ENCODE measurements at regions not wholly inside any gene's neighbourhood (a gene's known extent, or its start where the extent isn't known, plus 50 kb on each side); places are given as distances from the start of the nearest gene placed in this dataset.

DNA sequence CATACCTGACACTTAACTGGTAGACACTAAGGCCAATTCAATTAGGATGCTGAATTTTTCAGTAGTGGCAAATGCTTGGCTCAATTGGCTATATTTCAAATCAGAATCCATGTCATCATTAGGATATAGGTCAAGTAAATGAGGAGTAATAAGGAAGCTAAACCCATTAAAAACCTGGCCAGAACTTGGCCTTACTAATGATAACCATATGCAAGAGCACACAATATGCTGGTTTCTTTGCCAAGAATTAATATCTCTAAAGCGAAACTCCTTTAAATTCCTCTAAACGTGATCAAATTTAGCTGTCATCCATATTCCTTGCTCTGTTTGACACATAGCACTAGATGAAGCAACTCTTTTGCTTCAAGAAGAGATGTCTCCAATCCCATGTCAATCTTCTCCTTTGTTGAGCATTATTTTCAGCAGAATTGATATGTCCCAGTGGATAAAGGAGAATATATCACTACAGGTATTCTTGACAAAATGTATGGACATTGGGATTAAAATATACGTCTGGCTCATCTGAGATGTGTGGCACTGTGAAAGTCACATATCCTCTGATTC is 206.1 kb upstream of the ANKRD50 start:
- Histone ChIP-seq H3K79me2 (ENCODE audit: control insufficient read depth, insufficient read depth, low read length) (no peaks in the 10 kb centered on the region), H3K4me2 (ENCODE audit: extremely low read depth, insufficient read depth, low read length) (no peak overlapping the region), H3K27me3 (ENCODE audit: control insufficient read depth, insufficient read depth, low read length) (no peaks in the 10 kb centered on the region), H3K4me3 (replicated peaks in 1 of 4; ENCODE audit: control extremely low read depth in 1 of 4, insufficient read depth in 1 of 4, low read depth in 3 of 4, low read length in 4 of 4) (no peak overlapping the region), H3K27ac (ENCODE audit: insufficient read depth, low read length) (no peak overlapping the region), H2AFZ (ENCODE audit: low read length) (no peak overlapping the region), H3K36me3 (ENCODE audit: control insufficient read depth, insufficient read depth, low read length) (no peaks in the 10 kb centered on the region), H4K20me1 (ENCODE audit: control insufficient read depth, extremely low read depth, insufficient read depth, low read length) (no peaks in the 10 kb centered on the region), H3K9me3 (ENCODE audit: control insufficient read depth, insufficient read depth, low read depth, low read length) (no peaks in the 10 kb centered on the region), H3K4me1 (ENCODE audit: control insufficient read depth, extremely low read depth, insufficient read depth, low read length) (no peaks in the 10 kb centered on the region), H3K9ac (ENCODE audit: insufficient read depth, low read length) (no peak overlapping the region)
- no peak for DNase-seq (ENCODE audit: low read depth in 2 of 2)
- TF ChIP-seq, protein P1, sequence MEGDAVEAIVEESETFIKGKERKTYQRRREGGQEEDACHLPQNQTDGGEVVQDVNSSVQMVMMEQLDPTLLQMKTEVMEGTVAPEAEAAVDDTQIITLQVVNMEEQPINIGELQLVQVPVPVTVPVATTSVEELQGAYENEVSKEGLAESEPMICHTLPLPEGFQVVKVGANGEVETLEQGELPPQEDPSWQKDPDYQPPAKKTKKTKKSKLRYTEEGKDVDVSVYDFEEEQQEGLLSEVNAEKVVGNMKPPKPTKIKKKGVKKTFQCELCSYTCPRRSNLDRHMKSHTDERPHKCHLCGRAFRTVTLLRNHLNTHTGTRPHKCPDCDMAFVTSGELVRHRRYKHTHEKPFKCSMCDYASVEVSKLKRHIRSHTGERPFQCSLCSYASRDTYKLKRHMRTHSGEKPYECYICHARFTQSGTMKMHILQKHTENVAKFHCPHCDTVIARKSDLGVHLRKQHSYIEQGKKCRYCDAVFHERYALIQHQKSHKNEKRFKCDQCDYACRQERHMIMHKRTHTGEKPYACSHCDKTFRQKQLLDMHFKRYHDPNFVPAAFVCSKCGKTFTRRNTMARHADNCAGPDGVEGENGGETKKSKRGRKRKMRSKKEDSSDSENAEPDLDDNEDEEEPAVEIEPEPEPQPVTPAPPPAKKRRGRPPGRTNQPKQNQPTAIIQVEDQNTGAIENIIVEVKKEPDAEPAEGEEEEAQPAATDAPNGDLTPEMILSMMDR (conservative IDR thresholded peaks at IDR 0.05 in 1 of 2, IDR thresholded peaks at IDR 0.05 in 1 of 2; ENCODE audit: low read depth in 1 of 2, low read length in 2 of 2), result no peak
- TF ChIP-seq EZH2 (IDR thresholded peaks at IDR 0.05; ENCODE audit: low read length, missing control alignments), result no peak

DNA sequence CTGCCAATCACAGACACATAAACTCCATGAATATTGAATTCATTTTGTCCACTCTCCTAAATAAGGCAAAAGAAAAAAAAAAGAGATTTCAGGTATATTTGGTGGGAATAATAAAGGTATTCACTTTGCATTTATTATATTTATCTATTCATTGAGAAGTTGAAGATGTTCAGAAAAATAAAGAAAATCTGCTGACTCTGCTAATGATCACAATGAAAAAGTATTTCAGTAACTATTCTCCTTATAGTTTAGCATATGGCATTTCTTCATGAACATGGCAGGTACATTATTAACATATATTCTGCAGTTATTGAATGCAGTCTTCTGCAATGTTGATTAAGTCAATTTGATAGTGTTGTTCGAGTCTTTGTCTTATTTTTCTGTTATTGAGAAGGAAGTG is 202.5 kb upstream of the ANKRD50 start:
- no peaks in the 10 kb centered on the region for H3K36me3 ChIP-seq (ENCODE audit: control insufficient read depth, insufficient read depth, low read length)
- H2AFZ ChIP-seq (ENCODE audit: low read length), result no peak overlapping the region
- no peaks in the 10 kb centered on the region for H3K79me2 ChIP-seq (ENCODE audit: control insufficient read depth, insufficient read depth, low read length)
- DNase-seq (ENCODE audit: low read depth in 2 of 2), result no peak
- no peak overlapping the region for H3K9ac ChIP-seq (ENCODE audit: insufficient read depth, low read length)
- H3K9me3 ChIP-seq (ENCODE audit: control insufficient read depth, insufficient read depth, low read depth, low read length), result no peaks in the 10 kb centered on the region
- H3K27me3 ChIP-seq (ENCODE audit: control insufficient read depth, insufficient read depth, low read length), result no peaks in the 10 kb centered on the region
- no peak overlapping the region for H3K4me3 ChIP-seq (replicated peaks in 1 of 4; ENCODE audit: control extremely low read depth in 1 of 4, insufficient read depth in 1 of 4, low read depth in 3 of 4, low read length in 4 of 4)
- no peaks in the 10 kb centered on the region for H3K4me1 ChIP-seq (ENCODE audit: control insufficient read depth, extremely low read depth, insufficient read depth, low read length)
- no peak overlapping the region for H3K4me2 ChIP-seq (ENCODE audit: extremely low read depth, insufficient read depth, low read length)
- no peak for TF ChIP-seq EZH2 (IDR thresholded peaks at IDR 0.05; ENCODE audit: low read length, missing control alignments)
- TF ChIP-seq, protein P1 (conservative IDR thresholded peaks at IDR 0.05 in 1 of 2, IDR thresholded peaks at IDR 0.05 in 1 of 2; ENCODE audit: low read depth in 1 of 2, low read length in 2 of 2), result no peak
- no peaks in the 10 kb centered on the region for H4K20me1 ChIP-seq (ENCODE audit: control insufficient read depth, extremely low read depth, insufficient read depth, low read length)
- H3K27ac ChIP-seq (ENCODE audit: insufficient read depth, low read length), result no peak overlapping the region

GRCh38 chr4:124913237-124913636 is 200.7 kb upstream of the ANKRD50 start:
- H4K20me1 ChIP-seq (ENCODE audit: control insufficient read depth, extremely low read depth, insufficient read depth, low read length), result no peaks in the 10 kb centered on the region
- no peaks in the 10 kb centered on the region for H3K36me3 ChIP-seq (ENCODE audit: control insufficient read depth, insufficient read depth, low read length)
- H3K4me1 ChIP-seq (ENCODE audit: control insufficient read depth, extremely low read depth, insufficient read depth, low read length), result no peaks in the 10 kb centered on the region

More at GRCh38 chr4:124913237-124913636, 200.7 kb upstream of the ANKRD50 start:
- Histone ChIP-seq H3K9me3 (ENCODE audit: control insufficient read depth, insufficient read depth, low read depth, low read length) (no peaks in the 10 kb centered on the region), H2AFZ (ENCODE audit: low read length) (no peak overlapping the region), H3K79me2 (ENCODE audit: control insufficient read depth, insufficient read depth, low read length) (no peaks in the 10 kb centered on the region), H3K27me3 (ENCODE audit: control insufficient read depth, insufficient read depth, low read length) (no peaks in the 10 kb centered on the region), H3K4me2 (ENCODE audit: extremely low read depth, insufficient read depth, low read length) (no peak overlapping the region), H3K27ac (ENCODE audit: insufficient read depth, low read length) (no peak overlapping the region), H3K9ac (ENCODE audit: insufficient read depth, low read length) (no peak overlapping the region), H3K4me3 (replicated peaks in 1 of 4; ENCODE audit: control extremely low read depth in 1 of 4, insufficient read depth in 1 of 4, low read depth in 3 of 4, low read length in 4 of 4) (no peak overlapping the region)
- DNase-seq (ENCODE audit: low read depth in 2 of 2), result no peak
- TF ChIP-seq, protein P1 (conservative IDR thresholded peaks at IDR 0.05 in 1 of 2, IDR thresholded peaks at IDR 0.05 in 1 of 2; ENCODE audit: low read depth in 1 of 2, low read length in 2 of 2), result no peak
- TF ChIP-seq EZH2 (IDR thresholded peaks at IDR 0.05; ENCODE audit: low read length, missing control alignments), result no peak

Measured in fibroblast of lung (primary cell).